HepG2 (cell line): ENCODE measurements at regions not wholly inside any gene's neighbourhood (a gene's known extent, or its start where the extent isn't known, plus 50 kb on each side); places are given as distances from the start of the nearest gene placed in this dataset.
A peak's percentile ranks its signal among the peaks of the same experiment; 100 is the strongest.

Experiments
- ATAC-seq: fragments of 200-7000 bp; cut with Tn5 transposase; 3 replicates; pipeline ENCODE4 v1.9.1; 2020; ENCODE audit warnings: mild to moderate bottlenecking, moderate library complexity
- BruUV-seq: library from RNA; stranded (reverse); fragments of 400-500 nt; replicated peaks from 2 replicates; lab custom pipeline; 2021; lab: Mats Ljungman, UMichigan
- CTCF ChIA-PET: fragments of 300-600 bp; formaldehyde crosslinking; extraction: SDS; loops from one replicate; lab custom pipeline; 2021; ENCODE audit warnings: low total read pairs, inconsistent platforms, low intra/inter-chr PET ratio; lab: Yijun Ruan, JAX
- POLR2A ChIA-PET: fragments of 350-600 bp; sonication (Branson Sonifier 250); formaldehyde crosslinking; loops from one replicate; lab custom pipeline; 2020; ENCODE audit warnings: antibody characterized with exemption, inconsistent platforms; lab: Yijun Ruan, JAX
- DNase-seq: peaks from one replicate; pipeline ENCODE4 v3.0.0-alpha.2; 2015; ENCODE audit warnings: low spot score
- FAIRE-seq: peaks from 3 replicates; lab custom pipeline; 2011; peaks lifted over from hg19 to GRCh38; lab: Jason Lieb, UNC
- H2AFZ ChIP-seq: one replicate; pipeline ENCODE4 v1.6.1; 2011; ENCODE audit warnings: low read length, inconsistent platforms
- H3K27ac ChIP-seq: fragments of 300-600 bp; 3 replicates; pipeline ENCODE4 v1.8.0; 2011; ENCODE audit warnings: mixed run types, mild to moderate bottlenecking, mixed read lengths, low read length, inconsistent platforms; ENCODE audit not compliant: insufficient read depth; ENCODE audit errors: extremely low read length
- H3K27me3 ChIP-seq, 2 experiments: fragments of 200-600 bp in 1 of 2; 2 replicates in 1 of 2; 3 replicates in 1 of 2; pipeline versions ENCODE4 v1.6.0 to v1.8.0; 2011; ENCODE audit warnings: low read length in 2 of 2, mild to moderate bottlenecking in 2 of 2, moderate library complexity in 2 of 2, inconsistent platforms in 1 of 2; ENCODE audit not compliant: insufficient read depth in 2 of 2, control insufficient read depth in 1 of 2
- H3K36me3 ChIP-seq, 2 experiments: fragments of 200-600 bp in 1 of 2; replicated peaks in 1 of 2; 2 replicates in 1 of 2; 3 replicates in 1 of 2; pipeline versions ENCODE4 v1.5.1 to v1.8.0; 2011; ENCODE audit warnings: low read length in 2 of 2, inconsistent platforms in 1 of 2; ENCODE audit not compliant: insufficient read depth in 2 of 2, control insufficient read depth in 1 of 2
- H3K4me1 ChIP-seq: 2 replicates; pipeline ENCODE4 v1.5.1; 2012; ENCODE audit warnings: low read length, inconsistent platforms; ENCODE audit not compliant: insufficient read depth
- H3K4me2 ChIP-seq: 2 replicates; pipeline ENCODE4 v1.6.0; 2011; ENCODE audit warnings: low read depth, low read length, inconsistent platforms
- H3K4me3 ChIP-seq, 3 experiments: fragments of 200-600 bp in 1 of 3; sonication (generic), shearing (Covaris generic) in 1 of 3; replicated peaks in 1 of 3; 2 replicates each; pipeline ENCODE4 v1.5.1; 2011 to 2016; ENCODE audit warnings: low read length in 3 of 3, inconsistent platforms in 2 of 3, low read depth in 2 of 3, mild to moderate bottlenecking in 2 of 3, control low read depth in 1 of 3, mixed read lengths in 1 of 3; ENCODE audit not compliant: insufficient read depth in 1 of 3
- H3K79me2 ChIP-seq: one replicate; pipeline ENCODE4 v1.6.1; 2011; ENCODE audit warnings: low read length, inconsistent platforms; ENCODE audit not compliant: insufficient read depth
- H3K9ac ChIP-seq: 2 replicates; pipeline ENCODE4 v1.6.0; 2011; ENCODE audit warnings: mild to moderate bottlenecking, low read depth, low read length, inconsistent platforms; ENCODE audit not compliant: insufficient read depth
- H3K9me3 ChIP-seq: 2 replicates; pipeline ENCODE4 v1.5.1; 2012; ENCODE audit warnings: mild to moderate bottlenecking, low read length
- H4K20me1 ChIP-seq: 2 replicates; pipeline ENCODE4 v1.6.0; 2011; ENCODE audit warnings: inconsistent platforms, mild to moderate bottlenecking, low read length, moderate library complexity; ENCODE audit not compliant: insufficient read depth
- LCORL ChIP-seq, 2 experiments: fragments of 450-650 bp in 1 of 2; sonication (generic) in 1 of 2; formaldehyde crosslinking in 1 of 2; IDR thresholded peaks; 2 replicates each; pipeline versions ENCODE4 v1.5.0 to v1.6.1; 2017 to 2020; ENCODE audit warnings: antibody characterized with exemption in 1 of 2, missing genetic modification reagents in 1 of 2
- MED13 ChIP-seq: sonication (generic); formaldehyde crosslinking; IDR thresholded peaks from 2 replicates; pipeline ENCODE4 v1.5.0; 2020; ENCODE audit warnings: missing genetic modification reagents
- NCOA1 ChIP-seq: sonication (generic); formaldehyde crosslinking; IDR thresholded peaks from 2 replicates; pipeline ENCODE4 v1.9.0; 2021; ENCODE audit warnings: missing genetic modification reagents
- NFRKB ChIP-seq: fragments of 450-650 bp; IDR thresholded peaks from 2 replicates; pipeline ENCODE4 v1.6.1; 2017
- ZNF335 ChIP-seq: sonication (generic); formaldehyde crosslinking; IDR thresholded peaks from 2 replicates; pipeline ENCODE4 v1.4.0; 2020; ENCODE audit warnings: missing genetic modification reagents
- ZNF644 ChIP-seq: IDR thresholded peaks from 2 replicates; pipeline ENCODE4 v1.6.1; 2016; ENCODE audit warnings: low read depth
- WGBS: methylation state at CpG from one replicate; pipeline ENCODE4 v1.1.6; 2017; ENCODE audit warnings: low lambda C conversion rate; 5-methylcytosine and 5-hydroxymethylcytosine counted together
- in situ Hi-C: cut with HindIII; loops from 2 replicates; pipeline ENCODE4 v1.10.0; 2017; ENCODE audit warnings: low pct_unique_long_range_greater_than_20kb; ENCODE audit not compliant: extremely low pct_ligation_motif_present
- intact Hi-C: fragments of 100-400 bp; cut with micrococcal nuclease; formaldehyde crosslinking; loops from one replicate; pipeline ENCODE4 v1.10.0; 2022; ENCODE audit not compliant: unreplicated experiment

DNA sequence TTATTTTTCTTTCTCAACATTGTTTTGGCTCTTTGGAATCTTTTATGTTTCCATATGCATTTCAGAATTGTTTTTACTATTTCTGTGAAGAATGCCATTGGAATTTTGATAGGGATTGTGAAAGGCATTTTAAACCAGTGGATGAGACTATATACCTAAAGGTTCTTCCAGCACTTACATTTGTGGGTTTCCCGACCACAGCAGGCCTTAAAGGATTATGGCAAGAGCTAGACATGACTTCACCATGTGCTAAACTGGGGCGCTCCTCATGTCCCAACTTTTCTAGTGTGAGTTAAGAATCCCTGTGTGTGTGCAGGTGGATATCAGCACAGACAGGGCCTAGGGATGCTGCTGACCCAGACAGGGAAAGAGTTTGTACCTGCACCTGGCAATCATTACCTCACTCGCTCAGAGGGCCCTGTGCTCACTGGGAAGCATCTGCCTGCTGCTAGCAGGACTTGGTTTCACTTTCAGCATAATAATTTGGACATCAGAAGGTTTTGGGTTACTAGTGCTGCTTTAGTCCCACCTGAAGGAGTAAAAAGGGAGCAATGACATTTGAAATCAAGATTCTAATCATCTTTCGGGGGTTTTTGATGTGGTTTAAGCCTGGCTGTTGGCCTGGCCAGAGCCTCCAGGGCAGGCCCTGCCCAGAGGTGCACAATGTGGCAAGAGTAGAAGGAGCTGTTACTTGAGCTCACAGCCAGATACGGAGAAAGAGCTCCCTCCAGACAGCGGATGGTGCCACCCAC is 137.1 kb downstream of the CDC5L start:
- intact Hi-C loops, result no loop called here
- no peak overlapping the region for H3K4me3 ChIP-seq
- H3K9ac ChIP-seq, result no peak overlapping the region
- no peaks in the 10 kb centered on the region for H3K79me2 ChIP-seq
- H4K20me1 ChIP-seq, result no peaks in the 10 kb centered on the region
- POLR2A ChIA-PET, result no interaction called here
- in situ Hi-C loops, result no loop called here
- CTCF ChIA-PET, result no interaction called here
- H3K27ac ChIP-seq, result no peak overlapping the region
- whole genome bisulfite sequencing, result 20% methylated on average over 4 of the region's 6 CpGs
- H3K4me1 ChIP-seq, result no peaks in the 10 kb centered on the region
- H3K9me3 ChIP-seq, result no peaks in the 10 kb centered on the region
- FAIRE-seq (no peak), ATAC-seq (peak; percentile 51), DNase-seq (no peak)
- BruUV-seq, result no TSS peak
- no peak for TF ChIP-seq NCOA1 (CRISPR knock-in tag)
- no peak for TF ChIP-seq MED13 (CRISPR knock-in tag)
- TF ChIP-seq LCORL (IDR thresholded peaks at IDR 0.05), result no peak
- no peak for TF ChIP-seq LCORL (CRISPR knock-in tag; IDR thresholded peaks at IDR 0.05)
- TF ChIP-seq NFRKB, result no peak
- H3K4me2 ChIP-seq, result no peak overlapping the region
- no peaks in the 10 kb centered on the region for H3K36me3 ChIP-seq
- no peak overlapping the region for H2AFZ ChIP-seq
- peaks cover 4 to 34% of the 10 kb centered on the region in 2 experiments for H3K27me3 ChIP-seq

DNA sequence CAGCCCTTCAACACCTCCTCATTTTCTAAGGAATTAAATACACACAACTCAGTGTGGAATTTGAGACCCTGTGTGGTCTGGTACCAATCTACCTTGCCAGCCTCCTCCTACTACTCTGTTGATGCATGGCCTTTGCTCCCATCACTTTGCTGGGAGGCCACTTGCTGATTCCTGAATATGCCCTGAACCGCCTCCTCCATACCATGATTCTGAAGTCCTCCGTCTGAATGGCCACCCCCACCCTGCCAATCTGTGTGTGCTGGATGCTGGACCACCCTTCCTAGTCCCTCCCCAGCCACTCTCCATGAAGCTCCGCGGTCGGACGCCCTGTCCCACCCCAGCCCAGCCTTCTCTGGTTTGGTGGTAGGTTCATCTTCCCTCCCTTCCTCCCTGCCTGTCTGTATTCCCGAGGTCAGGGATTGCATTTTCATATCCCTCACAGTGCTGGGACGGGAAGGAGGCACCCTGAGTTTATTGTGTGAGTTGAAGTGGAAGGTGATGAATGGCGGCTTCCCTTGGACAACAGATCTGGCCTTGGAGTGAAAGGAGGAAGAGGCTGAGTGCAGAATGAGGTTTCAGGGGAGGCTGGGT is 138.3 kb downstream of the CDC5L start:
- no peak for ATAC-seq
- H3K79me2 ChIP-seq, result no peaks in the 10 kb centered on the region
- no peak for FAIRE-seq
- no peak for DNase-seq
- H3K27me3 ChIP-seq, result peaks cover 4 to 43% of the 10 kb centered on the region in 2 experiments
- no peaks in the 10 kb centered on the region for H4K20me1 ChIP-seq
- H3K4me3 ChIP-seq, result no peak overlapping the region
- intact Hi-C loops (no loop called here), in situ Hi-C loops (no loop called here)
- ChIA-PET POLR2A (no interaction called here), CTCF (no interaction called here)
- H3K4me1 ChIP-seq, result no peaks in the 10 kb centered on the region
- H3K4me2 ChIP-seq, result no peak overlapping the region
- 48% methylated on average over 9 of the region's 9 CpGs for WGBS
- no peak overlapping the region for H3K9ac ChIP-seq
- H3K9me3 ChIP-seq, result no peaks in the 10 kb centered on the region
- no peak overlapping the region for H3K27ac ChIP-seq
- no peak overlapping the region for H2AFZ ChIP-seq
- no peaks in the 10 kb centered on the region for H3K36me3 ChIP-seq
- no TSS peak for BruUV-seq
- TF ChIP-seq ZNF644, result no peak
- no peak for TF ChIP-seq ZNF335 (CRISPR knock-in tag)
